ENCODE measurements at regions not wholly inside any gene's neighbourhood (a gene's known extent, or its start where the extent isn't known, plus 50 kb on each side); places are given as distances from the start of the nearest gene placed in this dataset.

GRCh38 chr9:13383216-13383615 lies 103.7 kb upstream of the MPDZ start:
- no peaks in the 10 kb centered on the region for H3K36me3 ChIP-seq (ENCODE audit: control insufficient read depth in 2 of 2, insufficient read depth in 2 of 2, low read length in 2 of 2)
- H3K9ac ChIP-seq (ENCODE audit: low read depth in 1 of 2, low read length in 2 of 2): no peak overlapping the region
- H3K9me3 ChIP-seq (ENCODE audit: control insufficient read depth in 2 of 2, low read length in 2 of 2): no peaks in the 10 kb centered on the region
- H3K27me3 ChIP-seq (ENCODE audit: control insufficient read depth in 2 of 2, insufficient read depth in 2 of 2, low read length in 2 of 2): no peaks in the 10 kb centered on the region
- no peaks in the 10 kb centered on the region for H3K4me1 ChIP-seq (ENCODE audit: control insufficient read depth in 2 of 2, insufficient read depth in 2 of 2, low read length in 2 of 2)
- H3K27ac ChIP-seq (ENCODE audit: low read depth in 2 of 2, low read length in 2 of 2): no peak overlapping the region
- no peak overlapping the region for H3K4me3 ChIP-seq (ENCODE audit: low read length in 2 of 2)

GRCh38 chr9:13382595-13382994 lies 103.1 kb upstream of the MPDZ start:
- Histone ChIP-seq H3K4me1 (ENCODE audit: control insufficient read depth in 2 of 2, insufficient read depth in 2 of 2, low read length in 2 of 2) (no peaks in the 10 kb centered on the region), H3K27ac (ENCODE audit: low read depth in 2 of 2, low read length in 2 of 2) (no peak overlapping the region), H3K27me3 (ENCODE audit: control insufficient read depth in 2 of 2, insufficient read depth in 2 of 2, low read length in 2 of 2) (no peaks in the 10 kb centered on the region), H3K36me3 (ENCODE audit: control insufficient read depth in 2 of 2, insufficient read depth in 2 of 2, low read length in 2 of 2) (no peaks in the 10 kb centered on the region), H3K4me3 (ENCODE audit: low read length in 2 of 2) (no peak overlapping the region), H3K9me3 (ENCODE audit: control insufficient read depth in 2 of 2, low read length in 2 of 2) (no peaks in the 10 kb centered on the region), H3K9ac (ENCODE audit: low read depth in 1 of 2, low read length in 2 of 2) (no peak overlapping the region)

- no peak overlapping the region for H3K9ac ChIP-seq (ENCODE audit: low read depth in 1 of 2, low read length in 2 of 2)
- no peaks in the 10 kb centered on the region for H3K4me1 ChIP-seq (ENCODE audit: control insufficient read depth in 2 of 2, insufficient read depth in 2 of 2, low read length in 2 of 2)
- no peak overlapping the region for H3K4me3 ChIP-seq (ENCODE audit: low read length in 2 of 2)
- no peaks in the 10 kb centered on the region for H3K9me3 ChIP-seq (ENCODE audit: control insufficient read depth in 2 of 2, low read length in 2 of 2)
- H3K27me3 ChIP-seq (ENCODE audit: control insufficient read depth in 2 of 2, insufficient read depth in 2 of 2, low read length in 2 of 2): no peaks in the 10 kb centered on the region
- no peaks in the 10 kb centered on the region for H3K36me3 ChIP-seq (ENCODE audit: control insufficient read depth in 2 of 2, insufficient read depth in 2 of 2, low read length in 2 of 2)
- H3K27ac ChIP-seq (ENCODE audit: low read depth in 2 of 2, low read length in 2 of 2): no peak overlapping the region
These were observed 101.4 kb upstream of the MPDZ start for GRCh38 chr9:13380903-13381302.

- no peak overlapping the region for H3K4me3 ChIP-seq (ENCODE audit: low read length in 2 of 2)
These were observed 98.7 kb upstream of the MPDZ start for GRCh38 chr9:13378154-13378553.

GRCh38 chr9:13377171-13377925 lies 97.9 kb upstream of the MPDZ start:
- no peaks in the 10 kb centered on the region for H3K9me3 ChIP-seq (ENCODE audit: control insufficient read depth in 2 of 2, low read length in 2 of 2)
- H3K27me3 ChIP-seq (ENCODE audit: control insufficient read depth in 2 of 2, insufficient read depth in 2 of 2, low read length in 2 of 2): no peaks in the 10 kb centered on the region
- H3K4me1 ChIP-seq (ENCODE audit: control insufficient read depth in 2 of 2, insufficient read depth in 2 of 2, low read length in 2 of 2): no peaks in the 10 kb centered on the region
- no peak overlapping the region for H3K9ac ChIP-seq (ENCODE audit: low read depth in 1 of 2, low read length in 2 of 2)
- H3K4me3 ChIP-seq (ENCODE audit: low read length in 2 of 2): no peak overlapping the region
- H3K36me3 ChIP-seq (ENCODE audit: control insufficient read depth in 2 of 2, insufficient read depth in 2 of 2, low read length in 2 of 2): no peaks in the 10 kb centered on the region
- no peak overlapping the region for H3K27ac ChIP-seq (ENCODE audit: low read depth in 2 of 2, low read length in 2 of 2)

More at GRCh38 chr9:13378154-13378553, 98.7 kb upstream of the MPDZ start:
- Histone ChIP-seq H3K9me3 (ENCODE audit: control insufficient read depth in 2 of 2, low read length in 2 of 2) (no peaks in the 10 kb centered on the region), H3K36me3 (ENCODE audit: control insufficient read depth in 2 of 2, insufficient read depth in 2 of 2, low read length in 2 of 2) (no peaks in the 10 kb centered on the region), H3K27me3 (ENCODE audit: control insufficient read depth in 2 of 2, insufficient read depth in 2 of 2, low read length in 2 of 2) (no peaks in the 10 kb centered on the region), H3K4me1 (ENCODE audit: control insufficient read depth in 2 of 2, insufficient read depth in 2 of 2, low read length in 2 of 2) (no peaks in the 10 kb centered on the region), H3K9ac (ENCODE audit: low read depth in 1 of 2, low read length in 2 of 2) (no peak overlapping the region), H3K27ac (ENCODE audit: low read depth in 2 of 2, low read length in 2 of 2) (no peak overlapping the region)

GRCh38 chr9:13372510-13372909 lies 93.0 kb upstream of the MPDZ start:
- H3K4me3 ChIP-seq (ENCODE audit: low read length in 2 of 2): no peak overlapping the region
- no peak overlapping the region for H3K9ac ChIP-seq (ENCODE audit: low read depth in 1 of 2, low read length in 2 of 2)
- no peaks in the 10 kb centered on the region for H3K36me3 ChIP-seq (ENCODE audit: control insufficient read depth in 2 of 2, insufficient read depth in 2 of 2, low read length in 2 of 2)
- no peak overlapping the region for H3K27ac ChIP-seq (ENCODE audit: low read depth in 2 of 2, low read length in 2 of 2)
- no peaks in the 10 kb centered on the region for H3K9me3 ChIP-seq (ENCODE audit: control insufficient read depth in 2 of 2, low read length in 2 of 2)
- H3K27me3 ChIP-seq (ENCODE audit: control insufficient read depth in 2 of 2, insufficient read depth in 2 of 2, low read length in 2 of 2): no peaks in the 10 kb centered on the region
- H3K4me1 ChIP-seq (ENCODE audit: control insufficient read depth in 2 of 2, insufficient read depth in 2 of 2, low read length in 2 of 2): no peaks in the 10 kb centered on the region

- no peaks in the 10 kb centered on the region for H3K36me3 ChIP-seq (ENCODE audit: control insufficient read depth in 2 of 2, insufficient read depth in 2 of 2, low read length in 2 of 2)
- H3K9me3 ChIP-seq (ENCODE audit: control insufficient read depth in 2 of 2, low read length in 2 of 2): no peaks in the 10 kb centered on the region
- H3K4me1 ChIP-seq (ENCODE audit: control insufficient read depth in 2 of 2, insufficient read depth in 2 of 2, low read length in 2 of 2): no peaks in the 10 kb centered on the region
- H3K27ac ChIP-seq (ENCODE audit: low read depth in 2 of 2, low read length in 2 of 2): no peak overlapping the region
- no peak overlapping the region for H3K9ac ChIP-seq (ENCODE audit: low read depth in 1 of 2, low read length in 2 of 2)
- H3K27me3 ChIP-seq (ENCODE audit: control insufficient read depth in 2 of 2, insufficient read depth in 2 of 2, low read length in 2 of 2): no peaks in the 10 kb centered on the region
- H3K4me3 ChIP-seq (ENCODE audit: low read length in 2 of 2): no peak overlapping the region
These were observed 89.9 kb upstream of the MPDZ start for GRCh38 chr9:13369431-13369830.

- no peak overlapping the region for H3K27ac ChIP-seq (ENCODE audit: low read depth in 2 of 2, low read length in 2 of 2)
- no peak overlapping the region for H3K4me3 ChIP-seq (ENCODE audit: low read length in 2 of 2)
- H3K36me3 ChIP-seq (ENCODE audit: control insufficient read depth in 2 of 2, insufficient read depth in 2 of 2, low read length in 2 of 2): no peaks in the 10 kb centered on the region
- H3K4me1 ChIP-seq (ENCODE audit: control insufficient read depth in 2 of 2, insufficient read depth in 2 of 2, low read length in 2 of 2): no peaks in the 10 kb centered on the region
- no peak overlapping the region for H3K9ac ChIP-seq (ENCODE audit: low read depth in 1 of 2, low read length in 2 of 2)
- no peaks in the 10 kb centered on the region for H3K27me3 ChIP-seq (ENCODE audit: control insufficient read depth in 2 of 2, insufficient read depth in 2 of 2, low read length in 2 of 2)
- no peaks in the 10 kb centered on the region for H3K9me3 ChIP-seq (ENCODE audit: control insufficient read depth in 2 of 2, low read length in 2 of 2)
These were observed 88.3 kb upstream of the MPDZ start for GRCh38 chr9:13367784-13368183.

GRCh38 chr9:13364271-13365000 lies 84.9 kb upstream of the MPDZ start:
- no peak overlapping the region for H3K4me3 ChIP-seq (ENCODE audit: low read length in 2 of 2)
- H3K4me1 ChIP-seq (ENCODE audit: control insufficient read depth in 2 of 2, insufficient read depth in 2 of 2, low read length in 2 of 2): no peaks in the 10 kb centered on the region
- H3K9ac ChIP-seq (ENCODE audit: low read depth in 1 of 2, low read length in 2 of 2): no peak overlapping the region
- H3K27me3 ChIP-seq (ENCODE audit: control insufficient read depth in 2 of 2, insufficient read depth in 2 of 2, low read length in 2 of 2): no peaks in the 10 kb centered on the region
- no peaks in the 10 kb centered on the region for H3K36me3 ChIP-seq (ENCODE audit: control insufficient read depth in 2 of 2, insufficient read depth in 2 of 2, low read length in 2 of 2)
- no peaks in the 10 kb centered on the region for H3K9me3 ChIP-seq (ENCODE audit: control insufficient read depth in 2 of 2, low read length in 2 of 2)
- no peak overlapping the region for H3K27ac ChIP-seq (ENCODE audit: low read depth in 2 of 2, low read length in 2 of 2)

- Histone ChIP-seq H3K27ac (ENCODE audit: low read depth in 2 of 2, low read length in 2 of 2) (no peak overlapping the region), H3K9ac (ENCODE audit: low read depth in 1 of 2, low read length in 2 of 2) (no peak overlapping the region), H3K36me3 (ENCODE audit: control insufficient read depth in 2 of 2, insufficient read depth in 2 of 2, low read length in 2 of 2) (no peaks in the 10 kb centered on the region), H3K27me3 (ENCODE audit: control insufficient read depth in 2 of 2, insufficient read depth in 2 of 2, low read length in 2 of 2) (no peaks in the 10 kb centered on the region), H3K4me1 (ENCODE audit: control insufficient read depth in 2 of 2, insufficient read depth in 2 of 2, low read length in 2 of 2) (no peaks in the 10 kb centered on the region), H3K4me3 (ENCODE audit: low read length in 2 of 2) (no peak overlapping the region), H3K9me3 (ENCODE audit: control insufficient read depth in 2 of 2, low read length in 2 of 2) (no peaks in the 10 kb centered on the region)
These were observed 81.6 kb upstream of the MPDZ start for GRCh38 chr9:13361076-13361475.

Measured in mucosa of rectum (tissue), 2 donors.